Endothelial cell of umbilical vein (primary cell): ENCODE measurements at regions not wholly inside any gene's neighbourhood (a gene's known extent, or its start where the extent isn't known, plus 50 kb on each side); places are given as distances from the start of the nearest gene placed in this dataset.

ENCODE experiments used
- BruUV-seq: library from RNA; stranded (reverse); fragments of 400-500 nt; replicated peaks from 2 replicates; lab custom pipeline; 2021; lab: Mats Ljungman, UMichigan
- CTCF ChIA-PET: fragments of 300-600, 350-600 bp; sonication (Branson Sonifier 250); formaldehyde crosslinking; loops from one replicate; lab custom pipeline; 2021; ENCODE audit warnings: antibody characterized with exemption, inconsistent platforms; lab: Charles Lee
- POLR2A ChIA-PET: fragments of 300-600, 350-600 bp; sonication (Branson Sonifier 250); formaldehyde crosslinking; loops from one replicate; lab custom pipeline; 2021; ENCODE audit warnings: antibody characterized with exemption, inconsistent platforms; lab: Charles Lee
- DNase-seq: peaks from one replicate; pipeline ENCODE4 v3.0.0-alpha.2; 2011; ENCODE audit warnings: low read depth, low spot score
- FAIRE-seq: peaks from 2 replicates; lab custom pipeline; 2011; peaks lifted over from hg19 to GRCh38; lab: Jason Lieb, UNC
- H2AFZ ChIP-seq: 2 replicates; pipeline ENCODE4 v1.6.0; 2012; ENCODE audit warnings: low read depth, low read length, control low read depth, inconsistent platforms
- H3K27ac ChIP-seq: 2 replicates; pipeline ENCODE4 v1.5.1; 2011; ENCODE audit warnings: low read depth, mild to moderate bottlenecking, control low read depth, low read length, moderate library complexity; ENCODE audit not compliant: insufficient read depth
- H3K27me3 ChIP-seq, 2 experiments: 2 replicates each; pipeline versions ENCODE4 v1.6.0 to v1.6.1; 2011; ENCODE audit warnings: low read length in 2 of 2, mixed read lengths in 1 of 2; ENCODE audit not compliant: control insufficient read depth in 2 of 2, insufficient read depth in 2 of 2
- H3K36me3 ChIP-seq, 2 experiments: 2 replicates in 1 of 2; 3 replicates in 1 of 2; pipeline ENCODE4 v1.5.1; 2011; ENCODE audit warnings: low read length in 2 of 2, mild to moderate bottlenecking in 1 of 2, moderate library complexity in 1 of 2; ENCODE audit not compliant: control insufficient read depth in 2 of 2, insufficient read depth in 2 of 2; ENCODE audit errors: extremely low read depth in 1 of 2
- H3K4me1 ChIP-seq: 3 replicates; pipeline ENCODE4 v1.5.1; 2011; ENCODE audit warnings: mild to moderate bottlenecking, low read length; ENCODE audit not compliant: control insufficient read depth, insufficient read depth; ENCODE audit errors: extremely low read depth
- H3K4me2 ChIP-seq: 2 replicates; pipeline ENCODE4 v1.6.1; 2011; ENCODE audit warnings: low read length, control low read depth, mixed read lengths; ENCODE audit not compliant: insufficient read depth
- H3K4me3 ChIP-seq, 3 experiments: fragments of 200-600 bp in 1 of 3; sonication (generic), shearing (Covaris generic) in 1 of 3; replicated peaks in 1 of 3; 2 replicates each; pipeline ENCODE4 v1.5.1; 2011 to 2016; ENCODE audit warnings: control low read depth in 3 of 3, low read length in 3 of 3, mild to moderate bottlenecking in 2 of 3, inconsistent platforms in 1 of 3, low read depth in 1 of 3, moderate library complexity in 1 of 3; ENCODE audit not compliant: insufficient read depth in 1 of 3
- H3K79me2 ChIP-seq: 2 replicates; pipeline ENCODE4 v1.6.0; 2012; ENCODE audit warnings: low read length, inconsistent platforms; ENCODE audit not compliant: control insufficient read depth, insufficient read depth
- H3K9ac ChIP-seq: replicated peaks from 2 replicates; pipeline ENCODE3; 2011; ENCODE audit warnings: low read length, control low read depth; ENCODE audit not compliant: insufficient read depth; ENCODE audit errors: extremely low read depth
- H3K9me1 ChIP-seq: replicated peaks from 3 replicates; pipeline ENCODE4 v1.6.0; 2011; ENCODE audit warnings: mild to moderate bottlenecking, low read length; ENCODE audit not compliant: control insufficient read depth, insufficient read depth; ENCODE audit errors: extremely low read depth
- H3K9me3 ChIP-seq: replicated peaks from 2 replicates; pipeline ENCODE4 v1.5.1; 2012; ENCODE audit warnings: low read length, inconsistent platforms; ENCODE audit not compliant: control insufficient read depth, insufficient read depth
- H4K20me1 ChIP-seq: replicated peaks from 2 replicates; pipeline ENCODE3; 2011; ENCODE audit warnings: mild to moderate bottlenecking, low read length; ENCODE audit not compliant: control insufficient read depth, insufficient read depth; ENCODE audit errors: extremely low read depth
- EZH2 ChIP-seq: IDR thresholded peaks from 2 replicates; pipeline ENCODE4 v1.6.1; 2012; ENCODE audit warnings: borderline replicate concordance, low read depth, mild to moderate bottlenecking, moderate library complexity, low read length, inconsistent platforms; ENCODE audit not compliant: severe bottlenecking
- FOS ChIP-seq: IDR thresholded peaks from 2 replicates; pipeline ENCODE4 v1.6.1; 2011; ENCODE audit warnings: mild to moderate bottlenecking, low read length, moderate library complexity, borderline replicate concordance; ENCODE audit not compliant: insufficient read depth
- GATA2 ChIP-seq: IDR thresholded peaks from 2 replicates; pipeline ENCODE4 v1.7.0; 2011; ENCODE audit warnings: low read depth, mild to moderate bottlenecking, moderate library complexity, mixed read lengths, low read length; ENCODE audit not compliant: insufficient read length, insufficient read depth
- JUN ChIP-seq: IDR thresholded peaks from 2 replicates; pipeline ENCODE4 v1.6.1; 2011; ENCODE audit warnings: borderline replicate concordance, low read depth; ENCODE audit not compliant: insufficient read length, insufficient read depth
- MAX ChIP-seq: IDR thresholded peaks from 2 replicates; pipeline ENCODE4 v1.6.1; 2011; ENCODE audit not compliant: insufficient read depth, insufficient read length
- MYC ChIP-seq: IDR thresholded peaks from one replicate; pipeline ENCODE4 v1.6.1; 2011; ENCODE audit warnings: mild to moderate bottlenecking, low read depth, low read length
- POLR2A ChIP-seq: IDR thresholded peaks from 2 replicates; pipeline ENCODE4 v1.6.1; 2012; ENCODE audit warnings: low read depth, mild to moderate bottlenecking, control low read depth, low read length
- POLR2AphosphoS5 ChIP-seq: IDR thresholded peaks from 2 replicates; pipeline ENCODE4 v1.6.1; 2012; ENCODE audit warnings: low read depth, mild to moderate bottlenecking, control low read depth, low read length, moderate library complexity; ENCODE audit not compliant: insufficient read depth
- dilution Hi-C: fragments of 300-500 bp; cut with MboI; formaldehyde crosslinking; loops from one replicate; pipeline ENCODE4 v1.15.0; 2019; ENCODE audit warnings: low sequenced_read_pairs; ENCODE audit not compliant: extremely low pct_ligation_motif_present
- intact Hi-C: fragments of 100-400 bp; cut with micrococcal nuclease; formaldehyde crosslinking; loops from one replicate; pipeline ENCODE4 v1.10.0; 2022
- TF ChIP-seq, protein P1 (sequence below), 2 donors: IDR thresholded peaks; 1 replicate in 1 of 2; 2 replicates in 1 of 2; pipeline ENCODE4 v1.5.1; 2011; ENCODE audit warnings: low read length in 2 of 2, mild to moderate bottlenecking in 2 of 2, moderate library complexity in 2 of 2, control low read depth in 1 of 2, inconsistent platforms in 1 of 2, low read depth in 1 of 2; ENCODE audit not compliant: insufficient read depth in 1 of 2; ENCODE audit errors: extremely low read depth in 1 of 2

DNA sequence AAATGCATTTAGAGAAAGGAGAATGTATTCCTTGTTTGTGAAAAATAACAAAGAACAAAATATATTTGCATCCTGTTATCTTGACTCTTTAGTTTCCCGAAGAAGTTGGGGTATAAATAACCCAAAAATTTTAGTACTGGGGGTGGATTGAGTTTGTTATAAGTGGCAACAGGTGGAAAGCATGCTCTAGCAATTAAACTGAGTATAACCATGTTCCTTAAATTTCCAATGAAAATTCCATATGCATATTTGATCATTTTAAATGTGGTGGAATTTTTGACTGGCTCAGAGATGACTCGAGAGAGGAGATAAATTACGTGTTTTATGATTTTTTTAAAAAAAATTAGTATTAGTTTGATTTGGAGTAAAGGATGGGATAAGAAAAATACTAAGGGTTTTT is 348.9 kb downstream of the TGFB2 start:
- no peaks in the 10 kb centered on the region for H3K4me1 ChIP-seq
- no peak overlapping the region for H3K9ac ChIP-seq
- H3K27me3 ChIP-seq = no peaks in the 10 kb centered on the region
- DNase-seq (no peak), FAIRE-seq (no peak)
- no peaks in the 10 kb centered on the region for H3K9me3 ChIP-seq
- no peak overlapping the region for H3K4me3 ChIP-seq
- H2AFZ ChIP-seq = no peak overlapping the region
- ChIA-PET CTCF (interaction anchor here (1.1 kb wide), 1 partner anchor 11 kb away, joined by 3 read pairs; no protein-coding TSS in a partner anchor), POLR2A (no interaction called here)
- no peaks in the 10 kb centered on the region for H4K20me1 ChIP-seq
- no peaks in the 10 kb centered on the region for H3K79me2 ChIP-seq
- H3K27ac ChIP-seq = no peak overlapping the region
- dilution Hi-C loops = no loop called here
- BruUV-seq = no TSS peak
- H3K36me3 ChIP-seq = no peaks in the 10 kb centered on the region
- H3K9me1 ChIP-seq = no peaks in the 10 kb centered on the region
- intact Hi-C loops = no loop called here
- no peak for TF ChIP-seq POLR2AphosphoS5
- no peak for TF ChIP-seq GATA2
- TF ChIP-seq JUN = no peak
- no peak for TF ChIP-seq EZH2
- no peak for TF ChIP-seq MAX
- no peak for TF ChIP-seq MYC
- TF ChIP-seq FOS = no peak
- no peak for TF ChIP-seq POLR2A
- TF ChIP-seq, protein P1, sequence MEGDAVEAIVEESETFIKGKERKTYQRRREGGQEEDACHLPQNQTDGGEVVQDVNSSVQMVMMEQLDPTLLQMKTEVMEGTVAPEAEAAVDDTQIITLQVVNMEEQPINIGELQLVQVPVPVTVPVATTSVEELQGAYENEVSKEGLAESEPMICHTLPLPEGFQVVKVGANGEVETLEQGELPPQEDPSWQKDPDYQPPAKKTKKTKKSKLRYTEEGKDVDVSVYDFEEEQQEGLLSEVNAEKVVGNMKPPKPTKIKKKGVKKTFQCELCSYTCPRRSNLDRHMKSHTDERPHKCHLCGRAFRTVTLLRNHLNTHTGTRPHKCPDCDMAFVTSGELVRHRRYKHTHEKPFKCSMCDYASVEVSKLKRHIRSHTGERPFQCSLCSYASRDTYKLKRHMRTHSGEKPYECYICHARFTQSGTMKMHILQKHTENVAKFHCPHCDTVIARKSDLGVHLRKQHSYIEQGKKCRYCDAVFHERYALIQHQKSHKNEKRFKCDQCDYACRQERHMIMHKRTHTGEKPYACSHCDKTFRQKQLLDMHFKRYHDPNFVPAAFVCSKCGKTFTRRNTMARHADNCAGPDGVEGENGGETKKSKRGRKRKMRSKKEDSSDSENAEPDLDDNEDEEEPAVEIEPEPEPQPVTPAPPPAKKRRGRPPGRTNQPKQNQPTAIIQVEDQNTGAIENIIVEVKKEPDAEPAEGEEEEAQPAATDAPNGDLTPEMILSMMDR (IDR thresholded peaks at IDR 0.05; ENCODE audit: extremely low read depth in 1 of 2, insufficient read depth in 1 of 2, low read depth in 1 of 2, low read length in 2 of 2) = no peak
- no peak overlapping the region for H3K4me2 ChIP-seq
